Left ventricle myocardium superior (tissue), 1 donor: ENCODE measurements at regions not wholly inside any gene's neighbourhood (a gene's known extent, or its start where the extent isn't known, plus 50 kb on each side); places are given as distances from the start of the nearest gene placed in this dataset.
A peak's percentile ranks its signal among the peaks of the same experiment; 100 is the strongest.

ENCODE experiments used
- ATAC-seq: fragments of 200-7000 bp; cut with Tn5 transposase; one replicate; pipeline ENCODE4 v1.9.1; 2020; ENCODE audit warnings: mild to moderate bottlenecking, moderate library complexity
- DNase-seq: peaks from one replicate; pipeline ENCODE4 v3.0.0-alpha.2; 2020
- intact Hi-C: fragments of 100-400 bp; cut with micrococcal nuclease; formaldehyde crosslinking; loops from one replicate; pipeline ENCODE4 v1.11.0; 2022
- donor health status: DM: no; HTN: yes; CAD: no; lungs with severe emphysema.

GRCh38 chrY:19208915-19209314 is 435.4 kb upstream of the HSFY2 start:
- ATAC-seq: no peak
- intact Hi-C loops: no loop called here
- DNase-seq: no peak

DNA sequence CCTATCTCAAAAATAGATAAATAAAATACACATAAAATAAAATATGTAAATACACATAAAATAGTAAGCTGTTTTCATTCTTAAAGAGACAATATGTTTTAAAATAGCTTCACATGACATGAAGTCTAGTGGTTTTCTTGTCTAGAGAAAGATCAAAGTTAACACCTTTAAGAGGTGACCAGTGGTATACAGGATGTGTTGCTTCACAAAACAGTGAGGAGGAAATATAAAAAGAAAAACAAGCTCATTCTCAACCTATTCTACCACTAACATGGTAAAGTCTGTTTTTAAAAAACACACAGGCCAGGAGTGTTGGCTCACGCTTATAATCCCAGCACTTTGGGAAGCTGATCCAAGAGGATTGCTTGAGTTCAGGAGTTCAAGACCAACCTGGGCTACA is 433.5 kb upstream of the HSFY2 start:
- intact Hi-C loops: no loop called here

GRCh38 chrY:19180824-19181223 is 407.3 kb upstream of the HSFY2 start:
- DNase-seq (no peak), ATAC-seq (no peak)
- intact Hi-C loops: no loop called here

More for the DNA sequence above, 433.5 kb upstream of the HSFY2 start:
- ATAC-seq: no peak
- no peak for DNase-seq

DNA sequence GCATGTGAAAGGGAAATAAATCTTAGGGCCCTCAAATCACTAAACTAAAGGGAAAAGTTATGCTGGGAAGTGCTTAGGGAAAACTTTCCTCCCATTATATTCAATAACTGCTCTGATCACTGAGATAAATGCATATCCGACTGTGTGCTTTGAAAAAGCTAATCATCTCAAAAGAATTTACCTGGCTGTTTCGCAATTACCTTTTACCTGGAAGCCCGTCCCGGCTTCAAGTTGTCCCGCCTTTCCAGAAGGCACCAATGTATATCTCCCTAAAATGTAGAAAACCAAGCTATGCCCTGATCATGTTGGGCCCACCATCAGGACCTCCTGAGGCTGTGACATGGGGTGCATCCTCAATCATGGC is 394.6 kb upstream of the HSFY2 start:
- DNase-seq: no peak

GRCh38 chrY:19167319-19168201 is 394.0 kb upstream of the HSFY2 start:
- DNase-seq: no peak
- intact Hi-C loops: no loop called here
- no peak for ATAC-seq

More for the DNA sequence above, 394.6 kb upstream of the HSFY2 start:
- ATAC-seq: no peak
- intact Hi-C loops: no loop called here

DNA sequence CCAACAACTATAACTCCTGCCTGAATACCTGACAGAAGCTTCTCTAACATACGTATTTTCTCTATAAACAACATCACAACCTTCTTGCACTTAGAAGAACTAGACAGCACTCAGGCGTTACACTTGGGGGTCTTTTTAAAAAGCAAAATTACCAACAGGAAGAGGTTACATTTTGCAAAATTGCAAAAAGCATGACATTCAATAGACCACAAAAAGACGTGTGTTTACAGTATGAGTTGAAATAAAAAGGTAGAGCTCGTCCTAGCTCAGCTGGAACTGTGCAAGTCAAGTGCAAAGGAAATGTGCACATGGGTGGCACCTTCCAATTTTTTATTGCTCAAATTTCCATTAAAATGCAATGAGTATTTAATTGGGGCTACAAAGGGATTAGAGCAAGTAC is 375.2 kb upstream of the HSFY2 start:
- no peak for ATAC-seq
- no peak for DNase-seq
- intact Hi-C loops: no loop called here

- no peak for ATAC-seq
- intact Hi-C loops: no loop called here
- no peak for DNase-seq
These were observed 372.8 kb upstream of the HSFY2 start for GRCh38 chrY:19146296-19146695.

- ATAC-seq (no peak), DNase-seq (no peak)
- intact Hi-C loops: no loop called here
These were observed 368.6 kb upstream of the HSFY2 start for GRCh38 chrY:19142093-19142492.

GRCh38 chrY:19140285-19140920 is 366.9 kb upstream of the HSFY2 start:
- no peak for ATAC-seq
- DNase-seq: no peak
- intact Hi-C loops: no loop called here

DNA sequence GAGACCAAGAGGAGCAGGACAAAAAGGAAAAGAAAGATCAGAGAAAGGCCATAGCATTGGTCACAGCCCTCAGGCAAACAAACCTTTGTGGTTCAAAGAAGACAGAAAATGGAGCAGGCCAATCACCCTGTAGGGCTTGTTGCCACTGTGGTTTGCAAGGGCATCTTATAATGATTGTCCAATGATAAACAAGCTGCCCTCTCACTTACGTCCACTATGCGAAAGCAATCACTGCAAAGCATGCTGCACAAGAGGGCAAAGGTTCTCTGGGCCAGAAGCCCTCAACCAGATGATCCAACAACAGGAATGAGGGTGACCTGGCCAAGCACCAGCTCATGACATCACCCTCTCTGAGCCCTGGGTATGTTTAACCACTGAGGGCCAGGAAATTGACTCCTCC is 360.9 kb upstream of the HSFY2 start:
- no peak for DNase-seq
- intact Hi-C loops: no loop called here
- no peak for ATAC-seq

DNA sequence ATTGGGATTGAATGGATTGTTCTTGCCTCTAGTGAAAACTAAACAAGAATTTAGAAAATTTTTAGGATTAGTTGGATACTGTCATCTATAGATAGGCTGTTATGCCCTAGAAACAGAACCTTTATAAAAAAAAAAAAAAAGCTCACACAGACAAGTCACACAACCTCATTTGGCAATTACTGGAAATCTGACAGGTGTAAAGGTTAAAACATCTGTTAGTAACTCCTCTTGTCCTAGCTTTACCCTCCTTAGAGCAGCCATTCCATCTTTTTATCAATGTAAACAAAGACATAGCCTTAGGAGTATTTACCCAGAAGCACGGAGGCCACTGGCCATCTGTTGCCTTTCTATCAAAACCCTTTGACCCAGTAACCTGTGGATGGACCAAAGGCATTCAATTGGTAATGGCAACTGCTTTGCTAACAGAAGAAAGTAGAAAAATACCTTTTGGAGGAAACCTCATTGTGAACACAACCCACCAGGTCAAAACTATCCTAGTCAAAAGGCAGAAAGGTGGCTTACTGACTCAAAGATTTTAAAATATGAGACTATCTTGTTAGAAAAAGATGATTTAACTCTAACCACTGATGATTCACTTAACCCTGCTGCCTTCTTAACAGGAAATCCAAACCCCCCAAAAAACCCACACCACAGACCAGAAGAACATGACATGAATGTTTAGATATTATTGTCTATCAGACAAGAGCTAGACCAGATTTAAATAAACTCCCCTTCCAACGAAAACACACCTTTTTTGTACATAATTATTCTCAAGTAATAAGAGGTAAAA is 357.2 kb upstream of the HSFY2 start:
- DNase-seq (no peak), ATAC-seq (no peak)
- intact Hi-C loops: no loop called here

GRCh38 chrY:19126889-19127288 is 353.4 kb upstream of the HSFY2 start:
- intact Hi-C loops: no loop called here
- no peak for ATAC-seq
- DNase-seq: no peak

DNA sequence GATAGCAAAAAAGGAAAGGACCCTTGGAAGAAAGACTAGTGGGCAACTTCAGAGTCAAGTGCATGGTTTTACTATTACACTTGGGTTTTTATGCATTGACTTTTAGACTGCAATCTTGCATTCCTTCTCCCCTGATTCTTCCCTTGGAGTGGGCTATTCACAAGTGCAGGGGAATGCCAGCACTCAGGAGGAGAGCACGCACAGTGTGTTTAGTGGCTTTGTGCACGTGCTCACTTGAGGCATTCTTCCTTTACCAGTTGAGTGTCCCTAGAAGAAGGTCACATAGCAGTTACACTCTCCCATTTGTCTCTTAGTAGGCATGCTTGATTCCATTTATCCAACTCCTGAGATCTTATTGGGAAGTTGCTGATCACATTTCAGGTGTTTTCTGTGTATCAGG is 351.1 kb upstream of the HSFY2 start:
- ATAC-seq (no peak), DNase-seq (no peak)
- intact Hi-C loops: no loop called here

GRCh38 chrY:19122450-19122849 is 348.9 kb upstream of the HSFY2 start:
- ATAC-seq (no peak), DNase-seq (no peak)
- intact Hi-C loops: no loop called here

DNA sequence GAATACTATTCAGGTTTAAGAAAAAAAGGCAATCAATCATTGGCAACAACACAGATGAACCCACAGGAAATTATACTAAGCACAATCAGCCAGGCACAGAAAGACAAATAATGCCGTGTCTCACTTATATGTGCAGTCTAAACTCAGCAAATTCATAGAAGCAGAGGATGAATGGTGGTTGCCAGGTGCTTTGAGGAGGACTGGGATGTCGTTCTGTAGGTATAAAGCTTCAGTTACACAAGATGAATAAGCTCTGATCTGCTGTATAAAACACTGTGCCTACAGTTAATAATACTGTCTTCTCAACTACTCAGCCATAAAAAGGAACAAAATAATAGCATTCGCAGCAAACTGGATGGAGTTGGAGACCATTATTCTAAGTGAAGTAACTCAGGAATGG is 324.8 kb upstream of the HSFY2 start:
- DNase-seq (no peak), ATAC-seq (no peak)
- intact Hi-C loops: no loop called here

DNA sequence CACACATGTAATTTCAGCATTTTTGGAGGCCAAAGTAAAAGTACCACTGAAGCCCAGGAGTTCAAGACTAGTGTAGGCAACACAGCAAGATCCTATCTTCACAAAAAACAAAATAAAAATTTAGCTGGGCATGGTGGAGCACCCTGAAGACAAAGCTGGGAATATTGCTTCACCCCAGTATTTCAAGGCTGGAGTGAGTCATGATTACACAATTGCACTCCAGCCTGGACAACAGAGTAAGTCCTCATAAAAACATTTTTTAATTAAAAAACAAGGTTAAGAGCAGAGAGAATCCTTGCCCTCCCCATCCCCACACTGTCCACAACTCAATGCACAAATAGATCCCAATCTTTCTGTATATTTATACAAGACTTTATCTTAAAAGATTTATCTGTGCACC is 321.9 kb upstream of the HSFY2 start:
- DNase-seq (no peak), ATAC-seq (no peak)
- intact Hi-C loops: no loop called here

- no peak for DNase-seq
- intact Hi-C loops: no loop called here
- ATAC-seq: no peak
These were observed 309.5 kb upstream of the HSFY2 start for GRCh38 chrY:19083006-19083405.

DNA sequence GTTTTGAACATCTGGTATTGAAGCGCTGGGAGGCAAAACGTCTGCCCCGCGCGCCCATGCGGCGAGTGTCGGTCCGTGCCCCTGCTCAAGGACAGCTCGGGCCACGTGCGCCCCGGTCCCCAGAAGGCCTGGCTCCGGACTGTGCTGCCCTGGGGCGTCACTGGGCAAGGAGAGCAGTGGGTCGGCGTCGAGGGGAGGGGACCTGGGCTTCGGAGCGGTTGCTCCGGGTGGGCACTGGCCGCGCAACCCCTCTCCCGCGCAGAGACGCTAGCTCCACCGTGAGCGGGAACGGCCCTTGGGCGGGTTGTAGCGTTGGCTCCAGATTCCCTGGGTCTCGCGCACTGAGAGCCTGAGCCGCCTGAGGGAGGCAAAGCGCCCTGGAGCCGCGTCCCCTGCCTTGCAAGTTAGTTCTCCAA is 304.2 kb upstream of the HSFY2 start:
- DNase-seq (peak; percentile 47), ATAC-seq (peak; percentile 55)
- intact Hi-C loops: no loop called here

DNA sequence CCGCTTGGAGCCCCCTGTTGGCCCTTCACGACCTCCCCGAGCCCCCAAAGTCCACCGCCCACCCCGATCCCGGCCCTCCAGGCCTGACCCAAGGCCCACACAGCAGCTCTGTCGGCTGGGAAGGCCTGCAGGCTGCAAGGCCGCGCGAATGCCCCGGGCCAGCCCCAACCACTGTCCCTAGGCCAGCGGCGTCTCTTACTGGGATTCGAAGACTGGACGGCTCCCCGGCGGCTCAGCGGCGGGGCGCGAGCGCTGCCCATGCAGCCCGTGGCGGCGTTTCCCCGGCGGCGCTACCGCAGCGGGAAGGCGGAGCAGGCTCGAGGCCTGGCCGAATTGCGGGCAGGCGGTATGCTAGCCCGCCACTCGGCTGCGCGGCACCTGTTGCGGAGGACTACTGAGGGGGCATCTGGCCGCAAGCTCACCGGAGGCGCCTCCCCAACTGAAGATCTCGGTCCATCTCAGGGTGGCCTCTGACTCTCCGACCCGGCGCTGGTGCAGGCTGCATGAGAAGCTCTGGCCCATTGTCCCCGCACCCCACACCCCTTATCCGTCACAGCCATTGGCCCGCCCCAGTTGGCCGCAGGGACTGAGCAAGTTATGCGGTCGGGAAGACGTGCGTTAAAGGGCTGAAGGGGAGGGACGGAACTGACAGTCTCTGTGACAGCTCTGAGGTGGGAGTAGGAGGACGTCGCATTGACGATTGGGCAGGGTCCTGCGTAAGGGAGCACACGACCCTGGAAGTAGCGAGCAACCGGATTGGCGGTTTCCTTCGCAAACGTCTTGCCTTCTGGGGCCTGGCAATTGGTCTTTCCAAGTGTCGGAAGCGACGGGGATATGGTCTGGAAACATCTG is 303.5 kb upstream of the HSFY2 start:
- peak; percentile 78 for DNase-seq
- ATAC-seq: peak; percentile 82
- intact Hi-C loops: no loop called here
